Epithelial cell of prostate (primary cell): ENCODE measurements at regions not wholly inside any gene's neighbourhood (a gene's known extent, or its start where the extent isn't known, plus 50 kb on each side); places are given as distances from the start of the nearest gene placed in this dataset.

ENCODE experiments used
- DNase-seq: peaks from one replicate; pipeline ENCODE4 v3.0.0-alpha.2; 2011; ENCODE audit warnings: low read depth, low spot score
- H3K27ac ChIP-seq: fragments of 450-650 bp; 2 replicates; pipeline ENCODE4 v1.5.1; 2017; ENCODE audit warnings: mild to moderate bottlenecking

- DNase-seq = no peak
Measured at GRCh38 chr2:8392098-8392866, 289.6 kb upstream of the ID2 start.

GRCh38 chr2:8393506-8393905 is 288.4 kb upstream of the ID2 start:
- H3K27ac ChIP-seq = no peak overlapping the region
- no peak for DNase-seq

More at GRCh38 chr2:8392098-8392866, 289.6 kb upstream of the ID2 start:
- no peak overlapping the region for H3K27ac ChIP-seq

- H3K27ac ChIP-seq = no peak overlapping the region
- DNase-seq = no peak
Measured at GRCh38 chr2:8394131-8394530, 287.7 kb upstream of the ID2 start.

- no peak overlapping the region for H3K27ac ChIP-seq
- DNase-seq = no peak
Measured at GRCh38 chr2:8394569-8395359, 287.1 kb upstream of the ID2 start.

GRCh38 chr2:8395718-8396117 is 286.1 kb upstream of the ID2 start:
- no peak for DNase-seq

GRCh38 chr2:8398040-8398668 is 283.7 kb upstream of the ID2 start:
- no peak overlapping the region for H3K27ac ChIP-seq
- no peak for DNase-seq

More at GRCh38 chr2:8395718-8396117, 286.1 kb upstream of the ID2 start:
- H3K27ac ChIP-seq = no peak overlapping the region

- H3K27ac ChIP-seq = no peak overlapping the region
- no peak for DNase-seq
Measured at GRCh38 chr2:8399731-8400130, 282.1 kb upstream of the ID2 start.

- H3K27ac ChIP-seq = no peak overlapping the region
- DNase-seq = no peak
Measured at GRCh38 chr2:8400196-8400595, 281.7 kb upstream of the ID2 start.

- no peak overlapping the region for H3K27ac ChIP-seq
- DNase-seq = no peak
Measured at GRCh38 chr2:8402222-8402621, 279.6 kb upstream of the ID2 start.

- DNase-seq = no peak
- H3K27ac ChIP-seq = no peak overlapping the region
Measured at GRCh38 chr2:8403876-8404275, 278.0 kb upstream of the ID2 start.

GRCh38 chr2:8405334-8405733 is 276.5 kb upstream of the ID2 start:
- no peak overlapping the region for H3K27ac ChIP-seq
- DNase-seq = no peak

- H3K27ac ChIP-seq = no peak overlapping the region
- no peak for DNase-seq
Measured at GRCh38 chr2:8406271-8406670, 275.6 kb upstream of the ID2 start.

- H3K27ac ChIP-seq = no peak overlapping the region
- no peak for DNase-seq
Measured at GRCh38 chr2:8407332-8407731, 274.5 kb upstream of the ID2 start.

GRCh38 chr2:8408560-8409460 is 273.0 kb upstream of the ID2 start:
- H3K27ac ChIP-seq = no peak overlapping the region
- DNase-seq = no peak

- H3K27ac ChIP-seq = no peak overlapping the region
- no peak for DNase-seq
Measured at GRCh38 chr2:8409461-8410260, 272.2 kb upstream of the ID2 start.

- DNase-seq = no peak
- no peak overlapping the region for H3K27ac ChIP-seq
Measured at GRCh38 chr2:8412082-8412481, 269.8 kb upstream of the ID2 start.

- DNase-seq = no peak
- H3K27ac ChIP-seq = no peak overlapping the region
Measured at GRCh38 chr2:8412586-8412985, 269.3 kb upstream of the ID2 start.

- DNase-seq = no peak
- no peak overlapping the region for H3K27ac ChIP-seq
Measured at GRCh38 chr2:8413589-8414135, 268.2 kb upstream of the ID2 start.
